ENCODE measurements at regions not wholly inside any gene's neighbourhood (a gene's known extent, or its start where the extent isn't known, plus 50 kb on each side); places are given as distances from the start of the nearest gene placed in this dataset.

GRCh38 chr13:73520566-73521289 is 461.9 kb downstream of the KLF5 start:
- TF ChIP-seq, protein P1, sequence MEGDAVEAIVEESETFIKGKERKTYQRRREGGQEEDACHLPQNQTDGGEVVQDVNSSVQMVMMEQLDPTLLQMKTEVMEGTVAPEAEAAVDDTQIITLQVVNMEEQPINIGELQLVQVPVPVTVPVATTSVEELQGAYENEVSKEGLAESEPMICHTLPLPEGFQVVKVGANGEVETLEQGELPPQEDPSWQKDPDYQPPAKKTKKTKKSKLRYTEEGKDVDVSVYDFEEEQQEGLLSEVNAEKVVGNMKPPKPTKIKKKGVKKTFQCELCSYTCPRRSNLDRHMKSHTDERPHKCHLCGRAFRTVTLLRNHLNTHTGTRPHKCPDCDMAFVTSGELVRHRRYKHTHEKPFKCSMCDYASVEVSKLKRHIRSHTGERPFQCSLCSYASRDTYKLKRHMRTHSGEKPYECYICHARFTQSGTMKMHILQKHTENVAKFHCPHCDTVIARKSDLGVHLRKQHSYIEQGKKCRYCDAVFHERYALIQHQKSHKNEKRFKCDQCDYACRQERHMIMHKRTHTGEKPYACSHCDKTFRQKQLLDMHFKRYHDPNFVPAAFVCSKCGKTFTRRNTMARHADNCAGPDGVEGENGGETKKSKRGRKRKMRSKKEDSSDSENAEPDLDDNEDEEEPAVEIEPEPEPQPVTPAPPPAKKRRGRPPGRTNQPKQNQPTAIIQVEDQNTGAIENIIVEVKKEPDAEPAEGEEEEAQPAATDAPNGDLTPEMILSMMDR (IDR thresholded peaks at IDR 0.05 in 2 of 3, conservative IDR thresholded peaks at IDR 0.05 in 1 of 3; ENCODE audit: borderline replicate concordance in 1 of 3, insufficient read depth in 1 of 3, low read depth in 2 of 3, low read length in 2 of 3), result no peak
- TF ChIP-seq TCF7L2 (IDR thresholded peaks at IDR 0.05; ENCODE audit: borderline replicate concordance, extremely low read depth, insufficient read depth, insufficient read length) (no peak), ZNF274 (IDR thresholded peaks at IDR 0.05; ENCODE audit: low read depth, low read length) (no peak), EZH2phosphoT487 (IDR thresholded peaks at IDR 0.05; ENCODE audit: borderline replicate concordance) (no peak), POLR2A (IDR thresholded peaks at IDR 0.05; ENCODE audit: borderline replicate concordance, extremely low read depth, insufficient read depth, insufficient read length) (no peak), POLR2AphosphoS5 (IDR thresholded peaks at IDR 0.05; ENCODE audit: low read depth, low read length) (no peak), RAD21 (IDR thresholded peaks at IDR 0.05; ENCODE audit: low read depth) (no peak), EGR1 (IDR thresholded peaks at IDR 0.05; ENCODE audit: low read depth) (no peak), YY1 (IDR thresholded peaks at IDR 0.05; ENCODE audit: extremely low read depth, insufficient replicate concordance, low read depth, low read length) (no peak)
- TF ChIP-seq, protein P2, sequence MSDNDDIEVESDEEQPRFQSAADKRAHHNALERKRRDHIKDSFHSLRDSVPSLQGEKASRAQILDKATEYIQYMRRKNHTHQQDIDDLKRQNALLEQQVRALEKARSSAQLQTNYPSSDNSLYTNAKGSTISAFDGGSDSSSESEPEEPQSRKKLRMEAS (IDR thresholded peaks at IDR 0.05), result no peak
- TF ChIP-seq, protein P3, sequence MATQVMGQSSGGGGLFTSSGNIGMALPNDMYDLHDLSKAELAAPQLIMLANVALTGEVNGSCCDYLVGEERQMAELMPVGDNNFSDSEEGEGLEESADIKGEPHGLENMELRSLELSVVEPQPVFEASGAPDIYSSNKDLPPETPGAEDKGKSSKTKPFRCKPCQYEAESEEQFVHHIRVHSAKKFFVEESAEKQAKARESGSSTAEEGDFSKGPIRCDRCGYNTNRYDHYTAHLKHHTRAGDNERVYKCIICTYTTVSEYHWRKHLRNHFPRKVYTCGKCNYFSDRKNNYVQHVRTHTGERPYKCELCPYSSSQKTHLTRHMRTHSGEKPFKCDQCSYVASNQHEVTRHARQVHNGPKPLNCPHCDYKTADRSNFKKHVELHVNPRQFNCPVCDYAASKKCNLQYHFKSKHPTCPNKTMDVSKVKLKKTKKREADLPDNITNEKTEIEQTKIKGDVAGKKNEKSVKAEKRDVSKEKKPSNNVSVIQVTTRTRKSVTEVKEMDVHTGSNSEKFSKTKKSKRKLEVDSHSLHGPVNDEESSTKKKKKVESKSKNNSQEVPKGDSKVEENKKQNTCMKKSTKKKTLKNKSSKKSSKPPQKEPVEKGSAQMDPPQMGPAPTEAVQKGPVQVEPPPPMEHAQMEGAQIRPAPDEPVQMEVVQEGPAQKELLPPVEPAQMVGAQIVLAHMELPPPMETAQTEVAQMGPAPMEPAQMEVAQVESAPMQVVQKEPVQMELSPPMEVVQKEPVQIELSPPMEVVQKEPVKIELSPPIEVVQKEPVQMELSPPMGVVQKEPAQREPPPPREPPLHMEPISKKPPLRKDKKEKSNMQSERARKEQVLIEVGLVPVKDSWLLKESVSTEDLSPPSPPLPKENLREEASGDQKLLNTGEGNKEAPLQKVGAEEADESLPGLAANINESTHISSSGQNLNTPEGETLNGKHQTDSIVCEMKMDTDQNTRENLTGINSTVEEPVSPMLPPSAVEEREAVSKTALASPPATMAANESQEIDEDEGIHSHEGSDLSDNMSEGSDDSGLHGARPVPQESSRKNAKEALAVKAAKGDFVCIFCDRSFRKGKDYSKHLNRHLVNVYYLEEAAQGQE (IDR thresholded peaks at IDR 0.05; ENCODE audit: low read depth), result no peak

Measured in HCT116 (cell line).